HG03097 (cell line): ENCODE measurements at regions not wholly inside any gene's neighbourhood (a gene's known extent, or its start where the extent isn't known, plus 50 kb on each side); places are given as distances from the start of the nearest gene placed in this dataset.
A peak's percentile ranks its signal among the peaks of the same experiment; 100 is the strongest.

Experiments
- ATAC-seq: cut with Tn5 transposase; IDR thresholded peaks from one replicate; pipeline ENCODE4 v1.9.1; 2021; ENCODE audit not compliant: unreplicated experiment, low FRiP score

GRCh38 chr2:150735894-150736498 lies 248.5 kb upstream of the RND3 start:
- ATAC-seq = no peak

- no peak for ATAC-seq
Observed at GRCh38 chr2:150733051-150733618, 245.7 kb upstream of the RND3 start.

GRCh38 chr2:150732491-150732890 lies 245.0 kb upstream of the RND3 start:
- ATAC-seq = no peak

GRCh38 chr2:150732064-150732463 lies 244.6 kb upstream of the RND3 start:
- ATAC-seq = peak; percentile 50

- ATAC-seq = peak; percentile 84
Observed at GRCh38 chr2:150729495-150729955, 242.1 kb upstream of the RND3 start.

GRCh38 chr2:150718280-150718679 lies 230.8 kb upstream of the RND3 start:
- no peak for ATAC-seq

GRCh38 chr2:150716186-150716585 lies 228.7 kb upstream of the RND3 start:
- ATAC-seq = no peak

- no peak for ATAC-seq
Observed at GRCh38 chr2:150715501-150715900, 228.0 kb upstream of the RND3 start.

- ATAC-seq = no peak
Observed at GRCh38 chr2:150710916-150711315, 223.4 kb upstream of the RND3 start.

GRCh38 chr2:150710041-150710440 lies 222.6 kb upstream of the RND3 start:
- no peak for ATAC-seq

- ATAC-seq = no peak
Observed at GRCh38 chr2:150706561-150706960, 219.1 kb upstream of the RND3 start.

GRCh38 chr2:150705767-150706166 lies 218.3 kb upstream of the RND3 start:
- ATAC-seq = peak; percentile 64

GRCh38 chr2:150705357-150705756 lies 217.9 kb upstream of the RND3 start:
- no peak for ATAC-seq

- no peak for ATAC-seq
Observed at GRCh38 chr2:150702791-150703190, 215.3 kb upstream of the RND3 start.

GRCh38 chr2:150700666-150701580 lies 213.5 kb upstream of the RND3 start:
- no peak for ATAC-seq

- no peak for ATAC-seq
Observed at GRCh38 chr2:150699218-150699617, 211.8 kb upstream of the RND3 start.

- ATAC-seq = no peak
Observed at GRCh38 chr2:150698016-150698661, 210.7 kb upstream of the RND3 start.

GRCh38 chr2:150697596-150697995 lies 210.1 kb upstream of the RND3 start:
- ATAC-seq = no peak

GRCh38 chr2:150695451-150696135 lies 208.1 kb upstream of the RND3 start:
- no peak for ATAC-seq

- ATAC-seq = no peak
Observed at GRCh38 chr2:150693556-150693955, 206.1 kb upstream of the RND3 start.
